H4 (cell line): ENCODE measurements at regions not wholly inside any gene's neighbourhood (a gene's known extent, or its start where the extent isn't known, plus 50 kb on each side); places are given as distances from the start of the nearest gene placed in this dataset.
A peak's percentile ranks its signal among the peaks of the same experiment; 100 is the strongest.
"Not testable (repeated sequence)": the region's sequence is repeated elsewhere in the genome, so short reads cannot be mapped to it uniquely, and the experiment has no call there.

Experiments used
- DNase-seq: peaks from one replicate; pipeline ENCODE4 v3.0.0-alpha.2; 2015; ENCODE audit warnings: low spot score

- peak; percentile 27 for DNase-seq
Observed at GRCh38 chr14:71739273-71739990, 192.8 kb upstream of the RGS6 start.

GRCh38 chr14:71741241-71741640, 191.0 kb upstream of the RGS6 start:
- DNase-seq: no peak

- DNase-seq: no peak
Observed at GRCh38 chr14:71742485-71742884, 189.7 kb upstream of the RGS6 start.

- no peak for DNase-seq
Observed at GRCh38 chr14:71745072-71745471, 187.2 kb upstream of the RGS6 start.

- DNase-seq: no peak
Observed at GRCh38 chr14:71748196-71748595, 184.0 kb upstream of the RGS6 start.

- no peak for DNase-seq
Observed at GRCh38 chr14:71749613-71750238, 182.5 kb upstream of the RGS6 start.

- no peak for DNase-seq
Observed at GRCh38 chr14:71751264-71751663, 181.0 kb upstream of the RGS6 start.

- no peak for DNase-seq
Observed at GRCh38 chr14:71752111-71752738, 180.0 kb upstream of the RGS6 start.

GRCh38 chr14:71753126-71753830, 179.0 kb upstream of the RGS6 start:
- DNase-seq: peak; percentile 90

GRCh38 chr14:71753976-71754375, 178.3 kb upstream of the RGS6 start:
- no peak for DNase-seq

- no peak for DNase-seq
Observed at GRCh38 chr14:71754422-71755095, 177.7 kb upstream of the RGS6 start.

GRCh38 chr14:71758229-71758951, 173.8 kb upstream of the RGS6 start:
- DNase-seq: no peak

GRCh38 chr14:71762575-71762974, 169.7 kb upstream of the RGS6 start:
- DNase-seq: no peak

- DNase-seq: no peak
Observed at GRCh38 chr14:71764701-71765382, 167.4 kb upstream of the RGS6 start.

GRCh38 chr14:71765505-71765904, 166.7 kb upstream of the RGS6 start:
- no peak for DNase-seq

- no peak for DNase-seq
Observed at GRCh38 chr14:71770431-71770830, 161.8 kb upstream of the RGS6 start.

- not testable (repeated sequence) for DNase-seq
Observed at GRCh38 chr14:71771421-71771820, 160.8 kb upstream of the RGS6 start.

- not testable (repeated sequence) for DNase-seq
Observed at GRCh38 chr14:71771996-71772395, 160.2 kb upstream of the RGS6 start.

GRCh38 chr14:71773898-71774481, 158.2 kb upstream of the RGS6 start:
- no peak for DNase-seq
